ENCODE measurements at regions not wholly inside any gene's neighbourhood (a gene's known extent, or its start where the extent isn't known, plus 50 kb on each side); places are given as distances from the start of the nearest gene placed in this dataset.

- TF ChIP-seq EZH2 (IDR thresholded peaks at IDR 0.05; ENCODE audit: borderline replicate concordance, low read depth, low read length, severe bottlenecking) (no peak), POLR2A (IDR thresholded peaks at IDR 0.05; ENCODE audit: low read depth, low read length) (no peak), CTCF (IDR thresholded peaks at IDR 0.05; ENCODE audit: extremely low read depth in 1 of 2, insufficient read depth in 1 of 2, low read depth in 1 of 2, low read length in 2 of 2) (no peak), JUN (IDR thresholded peaks at IDR 0.05; ENCODE audit: borderline replicate concordance, insufficient read depth, insufficient read length, low read depth) (no peak), POLR2AphosphoS5 (IDR thresholded peaks at IDR 0.05; ENCODE audit: insufficient read depth, low read depth, low read length) (no peak), FOS (IDR thresholded peaks at IDR 0.05; ENCODE audit: borderline replicate concordance, insufficient read depth, low read length) (no peak), GATA2 (IDR thresholded peaks at IDR 0.05; ENCODE audit: insufficient read depth, insufficient read length, low read depth, low read length) (no peak)
Observed at GRCh38 chr2:194260185-194260584, 1396.8 kb upstream of the SLC39A10 start.

All from endothelial cell of umbilical vein (primary cell).